Stimulated activated memory B cell treated with anti-CD40 and anti-IgM and Interleukin-4, amounts not matched to agents 10 μg/mL and 1 μg/mL and 100 μg/mL, for 72 hours (primary cell): ENCODE measurements at regions not wholly inside any gene's neighbourhood (a gene's known extent, or its start where the extent isn't known, plus 50 kb on each side); places are given as distances from the start of the nearest gene placed in this dataset.
"Not testable (repeated sequence)": the region's sequence is repeated elsewhere in the genome, so short reads cannot be mapped to it uniquely, and the experiment has no call there.

ENCODE experiments used
- ATAC-seq: fragments of 150-1000 bp; cut with Tn5 transposase; 2 replicates; pipeline ENCODE4 v1.10.0; 2021
- H3K27ac Mint-ChIP-seq: one replicate; pipeline ENCODE4 v1.8.0; 2022; ENCODE audit warnings: mild to moderate bottlenecking, mixed read lengths
- H3K27me3 Mint-ChIP-seq: one replicate; pipeline ENCODE4 v1.8.0; 2022; ENCODE audit warnings: mixed read lengths
- H3K36me3 Mint-ChIP-seq: one replicate; pipeline ENCODE4 v1.8.0; 2022; ENCODE audit warnings: mixed read lengths
- H3K4me1 Mint-ChIP-seq: one replicate; pipeline ENCODE4 v1.8.0; 2022; ENCODE audit warnings: mixed read lengths
- H3K4me3 Mint-ChIP-seq: one replicate; pipeline ENCODE4 v1.8.0; 2022; ENCODE audit warnings: mild to moderate bottlenecking, moderate library complexity, mixed read lengths
- H3K9me3 Mint-ChIP-seq: one replicate; pipeline ENCODE4 v1.8.0; 2022; ENCODE audit warnings: mixed read lengths

DNA sequence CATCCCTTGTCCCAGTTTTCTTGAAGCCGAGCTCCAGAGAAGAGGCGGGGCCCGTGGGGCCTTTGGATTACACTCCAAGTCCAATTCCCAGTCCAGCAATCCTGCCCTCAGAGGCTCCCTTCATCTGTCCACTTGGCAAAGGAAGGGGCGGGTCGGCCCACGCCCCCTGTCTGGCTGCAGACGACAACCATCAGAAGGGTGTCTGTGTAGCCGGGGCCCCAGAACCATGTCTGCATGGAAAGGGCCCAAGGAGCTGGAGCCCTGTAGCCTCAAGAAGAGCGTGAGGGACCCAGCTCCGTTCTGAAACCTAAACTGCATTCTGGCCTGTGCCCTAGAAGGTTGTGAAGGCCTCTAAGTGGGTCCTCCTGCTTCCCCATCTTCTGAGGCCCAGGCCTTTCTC, 65.2 kb upstream of the TAMM41 start:
- Mint-ChIP-seq H3K27me3 (peaks cover 21% of the 10 kb centered on the region), H3K4me1 (peaks cover 19% of the 10 kb centered on the region)
- not testable (repeated sequence) for H3K4me3 Mint-ChIP-seq, H3K27ac Mint-ChIP-seq, ATAC-seq, H3K9me3 Mint-ChIP-seq, H3K36me3 Mint-ChIP-seq

DNA sequence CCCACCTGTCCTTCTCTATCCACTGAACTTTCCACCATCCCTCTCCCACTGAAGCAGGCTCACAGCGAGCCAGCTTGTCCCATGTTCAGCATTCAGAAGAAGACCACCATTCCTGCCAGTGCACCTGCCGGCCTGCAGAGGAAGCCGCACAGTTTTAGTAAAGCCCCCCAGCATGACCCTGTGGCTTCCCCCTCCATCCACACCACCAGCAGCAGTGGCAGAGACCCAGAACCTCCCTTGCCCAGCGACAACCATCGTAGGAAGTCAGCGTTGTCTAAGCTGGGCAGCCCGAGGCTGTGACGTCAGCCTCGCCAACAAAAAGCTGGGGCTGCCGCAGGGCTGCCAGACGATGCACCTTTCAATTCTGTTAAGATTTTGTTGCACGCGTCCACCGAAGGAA, 66.6 kb upstream of the TAMM41 start:
- no peak overlapping the region for H3K27ac Mint-ChIP-seq

GRCh38 chr3:11914041-11914440, 67.4 kb upstream of the TAMM41 start:
- H3K27me3 Mint-ChIP-seq: peaks cover 5% of the 10 kb centered on the region
- H3K36me3 Mint-ChIP-seq: no peaks in the 10 kb centered on the region

More for the DNA sequence above, 66.6 kb upstream of the TAMM41 start:
- no peak for ATAC-seq
- Mint-ChIP-seq H3K4me1 (peaks cover 10% of the 10 kb centered on the region), H3K4me3 (no peak overlapping the region), H3K36me3 (no peaks in the 10 kb centered on the region), H3K9me3 (no peaks in the 10 kb centered on the region), H3K27me3 (peaks cover 12% of the 10 kb centered on the region)

GRCh38 chr3:11914651-11915050, 68.0 kb upstream of the TAMM41 start:
- no peaks in the 10 kb centered on the region for H3K9me3 Mint-ChIP-seq
- H3K36me3 Mint-ChIP-seq: no peaks in the 10 kb centered on the region
- no peak overlapping the region for H3K4me3 Mint-ChIP-seq
- peaks cover 1% of the 10 kb centered on the region for H3K4me1 Mint-ChIP-seq
- no peaks in the 10 kb centered on the region for H3K27me3 Mint-ChIP-seq
- no peak overlapping the region for H3K27ac Mint-ChIP-seq
- ATAC-seq: no peak

More at GRCh38 chr3:11914041-11914440, 67.4 kb upstream of the TAMM41 start:
- H3K9me3 Mint-ChIP-seq: no peaks in the 10 kb centered on the region
- peaks cover 7% of the 10 kb centered on the region for H3K4me1 Mint-ChIP-seq
- ATAC-seq: no peak
- no peak overlapping the region for H3K4me3 Mint-ChIP-seq
- H3K27ac Mint-ChIP-seq: no peak overlapping the region

- Mint-ChIP-seq H3K4me3 (no peak overlapping the region), H3K4me1 (no peaks in the 10 kb centered on the region), H3K9me3 (no peaks in the 10 kb centered on the region), H3K36me3 (no peaks in the 10 kb centered on the region), H3K27me3 (no peaks in the 10 kb centered on the region), H3K27ac (no peak overlapping the region)
- no peak for ATAC-seq
These were observed 69.1 kb upstream of the TAMM41 start for GRCh38 chr3:11915621-11916424.

GRCh38 chr3:11916425-11916762, 69.7 kb upstream of the TAMM41 start:
- H3K4me1 Mint-ChIP-seq, H3K36me3 Mint-ChIP-seq, ATAC-seq, H3K4me3 Mint-ChIP-seq, H3K27me3 Mint-ChIP-seq, H3K9me3 Mint-ChIP-seq, H3K27ac Mint-ChIP-seq: not testable (repeated sequence)

DNA sequence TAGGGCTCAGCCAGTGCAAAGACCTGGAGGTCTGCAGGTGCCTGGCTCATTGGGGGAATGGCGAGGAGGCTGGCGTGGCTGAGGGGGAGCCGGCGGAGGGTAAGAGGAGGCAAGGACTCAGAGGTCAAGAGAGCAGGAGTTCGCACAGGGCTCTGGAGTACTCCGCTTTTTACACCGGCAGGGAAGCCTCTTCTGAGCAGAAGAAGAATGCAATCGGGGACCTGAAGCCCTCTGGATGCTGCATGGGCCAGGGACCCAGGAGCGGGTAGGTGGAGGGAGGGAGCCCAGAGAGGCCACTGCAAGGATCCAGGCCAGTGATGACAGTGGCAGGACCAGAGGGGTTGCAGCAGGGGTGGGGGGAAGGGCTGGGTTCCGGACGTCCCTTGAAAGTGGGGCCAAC, 70.4 kb upstream of the TAMM41 start:
- H3K9me3 Mint-ChIP-seq: no peaks in the 10 kb centered on the region
- H3K27ac Mint-ChIP-seq: no peak overlapping the region
- H3K36me3 Mint-ChIP-seq: no peaks in the 10 kb centered on the region
- peaks cover under 1% of the 10 kb centered on the region for H3K4me1 Mint-ChIP-seq
- ATAC-seq: no peak
- no peaks in the 10 kb centered on the region for H3K27me3 Mint-ChIP-seq
- H3K4me3 Mint-ChIP-seq: no peak overlapping the region

- H3K4me1 Mint-ChIP-seq: peaks cover 5% of the 10 kb centered on the region
- H3K27ac Mint-ChIP-seq: no peak overlapping the region
- no peak overlapping the region for H3K4me3 Mint-ChIP-seq
- H3K9me3 Mint-ChIP-seq: no peaks in the 10 kb centered on the region
- no peaks in the 10 kb centered on the region for H3K27me3 Mint-ChIP-seq
- H3K36me3 Mint-ChIP-seq: no peaks in the 10 kb centered on the region
- no peak for ATAC-seq
These were observed 72.7 kb upstream of the TAMM41 start for GRCh38 chr3:11919390-11919789.

DNA sequence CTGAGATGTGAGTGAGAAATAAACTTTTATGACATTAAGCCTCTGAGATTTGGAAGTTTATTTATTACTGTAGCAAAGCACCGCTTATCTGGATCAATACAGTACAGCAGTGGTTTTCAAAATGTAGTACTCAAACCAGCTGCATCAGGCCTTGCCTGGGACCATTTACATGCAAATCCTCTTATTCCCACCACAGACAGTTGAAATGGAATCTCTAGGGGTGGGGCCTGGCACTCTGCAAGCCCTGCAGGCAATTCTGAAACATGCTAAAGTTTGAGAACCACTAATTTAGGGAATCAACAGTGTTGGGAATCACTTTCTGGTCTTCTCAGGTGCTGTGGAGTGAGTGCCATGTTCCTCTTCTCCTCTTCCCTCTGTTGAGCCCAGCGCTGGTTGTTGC, 77.8 kb upstream of the TAMM41 start:
- H3K4me1 Mint-ChIP-seq: peaks cover 5% of the 10 kb centered on the region
- H3K27ac Mint-ChIP-seq: no peak overlapping the region
- no peak overlapping the region for H3K4me3 Mint-ChIP-seq
- ATAC-seq: no peak
- H3K9me3 Mint-ChIP-seq: peaks cover 3% of the 10 kb centered on the region
- peaks cover 9% of the 10 kb centered on the region for H3K27me3 Mint-ChIP-seq
- no peaks in the 10 kb centered on the region for H3K36me3 Mint-ChIP-seq

DNA sequence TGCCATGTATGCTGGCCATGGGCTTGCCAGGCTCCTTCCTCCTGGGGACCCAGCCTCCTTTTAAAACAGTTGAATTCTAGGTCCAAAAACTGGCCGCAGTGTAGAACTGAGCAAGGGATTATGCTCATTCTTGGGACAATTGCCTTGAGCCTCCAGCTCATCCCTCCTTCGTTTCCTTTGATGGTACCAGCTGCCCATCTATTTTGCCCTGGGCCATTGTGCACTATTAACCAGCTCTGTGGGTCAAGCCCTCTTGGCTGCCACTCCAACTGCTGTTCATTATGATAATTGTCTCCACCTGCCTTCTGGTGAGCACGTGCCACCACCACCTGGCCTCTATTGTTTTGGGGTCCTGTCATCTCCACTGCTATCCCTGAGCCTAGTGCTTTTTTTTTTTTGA, 75.8 kb upstream of the SYN2 start:
- Mint-ChIP-seq H3K36me3 (no peaks in the 10 kb centered on the region), H3K27ac (no peak overlapping the region), H3K9me3 (peaks cover 3% of the 10 kb centered on the region), H3K4me3 (no peak overlapping the region), H3K27me3 (peaks cover 9% of the 10 kb centered on the region), H3K4me1 (no peaks in the 10 kb centered on the region)
- no peak for ATAC-seq

- H3K4me3 Mint-ChIP-seq: no peak overlapping the region
- ATAC-seq: no peak
- H3K36me3 Mint-ChIP-seq: no peaks in the 10 kb centered on the region
- no peak overlapping the region for H3K27ac Mint-ChIP-seq
- no peaks in the 10 kb centered on the region for H3K4me1 Mint-ChIP-seq
- peaks cover 3% of the 10 kb centered on the region for H3K9me3 Mint-ChIP-seq
- peaks cover 9% of the 10 kb centered on the region for H3K27me3 Mint-ChIP-seq
These were observed 74.7 kb upstream of the SYN2 start for GRCh38 chr3:11929531-11929930.

DNA sequence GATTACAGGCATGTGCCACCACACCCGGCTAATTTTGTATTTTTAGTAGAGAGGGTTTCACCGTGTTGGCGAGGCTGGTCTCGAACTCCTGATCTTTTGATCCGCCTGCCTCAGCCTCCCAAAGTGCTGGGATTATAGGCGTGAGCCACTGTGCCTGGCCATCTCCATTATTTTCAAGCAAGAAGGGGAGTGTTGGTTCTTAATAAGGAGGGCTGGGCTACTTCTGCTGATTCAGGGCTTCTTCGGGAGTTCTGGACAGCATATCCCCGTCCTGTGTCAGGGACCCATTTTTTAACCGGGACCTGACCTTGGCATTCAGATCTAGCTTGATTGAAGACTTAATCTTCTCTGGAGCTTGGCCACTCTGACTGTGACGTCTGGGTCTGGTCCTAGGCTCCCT, 74.1 kb upstream of the SYN2 start:
- Mint-ChIP-seq H3K27ac (no peak overlapping the region), H3K9me3 (peaks cover 3% of the 10 kb centered on the region), H3K4me3 (no peak overlapping the region), H3K36me3 (no peaks in the 10 kb centered on the region), H3K4me1 (no peaks in the 10 kb centered on the region), H3K27me3 (peaks cover 9% of the 10 kb centered on the region)
- ATAC-seq: no peak

GRCh38 chr3:11932636-11933035, 71.6 kb upstream of the SYN2 start:
- no peaks in the 10 kb centered on the region for H3K4me1 Mint-ChIP-seq
- no peaks in the 10 kb centered on the region for H3K27me3 Mint-ChIP-seq
- H3K36me3 Mint-ChIP-seq: no peaks in the 10 kb centered on the region
- no peak overlapping the region for H3K27ac Mint-ChIP-seq
- no peak for ATAC-seq
- H3K4me3 Mint-ChIP-seq: no peak overlapping the region
- no peaks in the 10 kb centered on the region for H3K9me3 Mint-ChIP-seq

DNA sequence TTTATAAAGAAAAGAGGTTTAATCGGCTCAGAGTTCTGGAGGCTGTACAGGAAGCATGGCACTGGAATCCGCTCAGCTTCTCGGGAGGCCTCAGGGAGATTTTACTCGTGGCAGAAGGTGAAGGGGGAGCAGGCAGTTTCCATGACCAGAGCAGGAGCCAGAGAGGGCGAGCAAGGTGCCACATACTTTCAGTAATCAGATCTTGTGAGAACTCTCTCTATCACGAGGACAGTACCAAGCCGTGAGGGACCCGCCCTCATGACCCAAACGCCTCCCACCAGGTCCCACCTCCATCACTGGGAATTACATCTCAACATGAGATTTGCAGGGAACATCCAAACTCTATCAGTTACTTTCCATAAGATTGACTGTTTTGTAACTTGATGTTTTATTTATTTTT, 70.7 kb upstream of the SYN2 start:
- H3K9me3 Mint-ChIP-seq: no peaks in the 10 kb centered on the region
- no peak for ATAC-seq
- no peaks in the 10 kb centered on the region for H3K36me3 Mint-ChIP-seq
- no peak overlapping the region for H3K4me3 Mint-ChIP-seq
- H3K27ac Mint-ChIP-seq: no peak overlapping the region
- no peaks in the 10 kb centered on the region for H3K4me1 Mint-ChIP-seq
- H3K27me3 Mint-ChIP-seq: no peaks in the 10 kb centered on the region

- no peaks in the 10 kb centered on the region for H3K4me1 Mint-ChIP-seq
- no peaks in the 10 kb centered on the region for H3K36me3 Mint-ChIP-seq
These were observed 60.0 kb upstream of the SYN2 start for GRCh38 chr3:11944052-11944673.

DNA sequence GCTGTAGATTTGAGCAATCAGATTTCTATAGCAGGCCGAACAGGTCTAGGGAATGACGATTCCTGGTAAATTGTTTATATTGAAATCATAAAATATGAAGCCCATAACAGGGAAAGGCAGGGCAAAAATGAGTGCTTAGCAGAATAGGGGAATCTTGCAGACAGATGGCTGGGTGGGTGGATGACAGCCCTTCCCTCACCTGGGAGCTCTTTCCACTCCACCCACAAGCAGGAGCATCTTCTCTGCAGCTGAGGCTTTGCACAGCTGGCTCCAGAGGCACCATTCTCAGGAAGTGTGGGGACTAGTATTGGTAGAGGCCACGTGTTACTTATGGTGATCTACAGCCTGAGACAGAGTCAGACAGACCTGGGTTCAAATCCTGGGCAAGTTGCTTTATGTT, 55.9 kb upstream of the SYN2 start:
- Mint-ChIP-seq H3K4me3 (no peak overlapping the region), H3K9me3 (no peaks in the 10 kb centered on the region), H3K36me3 (no peaks in the 10 kb centered on the region), H3K27ac (no peak overlapping the region), H3K27me3 (peaks cover 13% of the 10 kb centered on the region), H3K4me1 (no peaks in the 10 kb centered on the region)
- ATAC-seq: no peak

More at GRCh38 chr3:11944052-11944673, 60.0 kb upstream of the SYN2 start:
- Mint-ChIP-seq H3K9me3 (no peaks in the 10 kb centered on the region), H3K27ac (no peak overlapping the region), H3K4me3 (no peak overlapping the region), H3K27me3 (no peaks in the 10 kb centered on the region)
- ATAC-seq: no peak
